H1 (cell line): ENCODE measurements at regions not wholly inside any gene's neighbourhood (a gene's known extent, or its start where the extent isn't known, plus 50 kb on each side); places are given as distances from the start of the nearest gene placed in this dataset.
A peak's percentile ranks its signal among the peaks of the same experiment; 100 is the strongest.

Source experiments
- CTCF ChIA-PET: fragments of 300-600 bp; sonication (Branson Sonifier 250); formaldehyde crosslinking; loops from one replicate; lab custom pipeline; 2021; ENCODE audit not compliant: partially characterized antibody; lab: Charles Lee
- POLR2A ChIA-PET: fragments of 300-600 bp; sonication (Branson Sonifier 250); formaldehyde crosslinking; loops from one replicate; lab custom pipeline; 2021; ENCODE audit warnings: inconsistent platforms; ENCODE audit not compliant: partially characterized antibody; lab: Charles Lee
- DNase-seq, 2 experiments: peaks; one replicate each; pipeline versions ENCODE4 v3.0.0 to v3.0.0-alpha.2; 2010 to 2022; ENCODE audit warnings: low spot score in 2 of 2, low read depth in 1 of 2, mixed read lengths in 1 of 2
- FAIRE-seq: peaks from 2 replicates; lab custom pipeline; 2011; peaks lifted over from hg19 to GRCh38; lab: Jason Lieb, UNC
- H2AFZ ChIP-seq: 2 replicates; pipeline ENCODE4 v1.8.1; 2012; ENCODE audit warnings: low read length, inconsistent platforms
- H2AK5ac ChIP-seq: 2 replicates; pipeline ENCODE4 v1.6.1; 2013; ENCODE audit warnings: low read depth, low read length
- H2BK120ac ChIP-seq: replicated peaks from 2 replicates; pipeline ENCODE3; 2013; ENCODE audit warnings: low read depth, low read length, inconsistent platforms
- H2BK12ac ChIP-seq: 2 replicates; pipeline ENCODE4 v1.6.1; 2013; ENCODE audit warnings: low read depth, low read length
- H2BK15ac ChIP-seq: 2 replicates; pipeline ENCODE4 v1.6.1; 2013; ENCODE audit warnings: low read length
- H2BK20ac ChIP-seq: 2 replicates; pipeline ENCODE4 v1.6.1; 2013; ENCODE audit warnings: low read length
- H2BK5ac ChIP-seq: 2 replicates; pipeline ENCODE4 v1.6.1; 2013; ENCODE audit warnings: low read depth, low read length
- H3K14ac ChIP-seq: 2 replicates; pipeline ENCODE4 v1.6.1; 2013; ENCODE audit warnings: inconsistent platforms; ENCODE audit not compliant: insufficient read length
- H3K18ac ChIP-seq: 2 replicates; pipeline ENCODE4 v1.6.1; 2013; ENCODE audit warnings: low read length; ENCODE audit errors: extremely low read depth
- H3K23ac ChIP-seq: 2 replicates; pipeline ENCODE4 v1.6.1; 2013; ENCODE audit warnings: inconsistent platforms; ENCODE audit not compliant: insufficient read length
- H3K23me2 ChIP-seq: 2 replicates; pipeline ENCODE4 v1.6.1; 2013; ENCODE audit warnings: low read depth, low read length
- H3K27ac ChIP-seq: 2 replicates; pipeline ENCODE4 v1.6.1; 2011; ENCODE audit warnings: low read depth, low read length, inconsistent platforms
- H3K27me3 ChIP-seq, 4 experiments: replicated peaks in 1 of 4; 1 replicate in 1 of 4; 2 replicates in 3 of 4; pipeline versions ENCODE4 v1.6.1 to v1.8.1; 2011 to 2013; ENCODE audit warnings: low read length in 3 of 4, mild to moderate bottlenecking in 3 of 4, inconsistent platforms in 2 of 4, mixed read lengths in 2 of 4, moderate library complexity in 1 of 4; ENCODE audit not compliant: control insufficient read depth in 3 of 4, insufficient read depth in 3 of 4; ENCODE audit errors: extremely low read depth in 1 of 4
- H3K36me3 ChIP-seq, 4 experiments: 2 replicates each; pipeline versions ENCODE4 v1.6.1 to v1.8.1; 2011 to 2013; ENCODE audit warnings: mild to moderate bottlenecking in 4 of 4, low read length in 3 of 4, moderate library complexity in 2 of 4, control low read depth in 1 of 4, inconsistent platforms in 1 of 4; ENCODE audit not compliant: insufficient read depth in 4 of 4, control insufficient read depth in 2 of 4
- H3K4ac ChIP-seq: replicated peaks from 2 replicates; pipeline ENCODE3; 2013; ENCODE audit warnings: low read length, low read depth, mixed read lengths, inconsistent platforms; ENCODE audit not compliant: insufficient read length
- H3K4me1 ChIP-seq, 4 experiments: replicated peaks in 1 of 4; 1 replicate in 1 of 4; 2 replicates in 3 of 4; pipeline versions ENCODE4 v1.6.1 to v1.8.1; 2011 to 2013; ENCODE audit warnings: low read length in 3 of 4, inconsistent platforms in 2 of 4, mixed read lengths in 1 of 4; ENCODE audit not compliant: insufficient read depth in 4 of 4, control insufficient read depth in 3 of 4
- H3K4me2 ChIP-seq, 2 experiments: 2 replicates each; pipeline versions ENCODE4 v1.6.1 to v1.8.1; 2011 to 2013; ENCODE audit warnings: low read depth in 2 of 2, low read length in 2 of 2, control low read depth in 1 of 2, inconsistent platforms in 1 of 2, mild to moderate bottlenecking in 1 of 2; ENCODE audit not compliant: insufficient read depth in 1 of 2
- H3K4me3 ChIP-seq, 4 experiments: fragments of 200-600, 300-600 bp in 1 of 4; sonication (generic), shearing (Covaris generic), sonication (Bioruptor Twin) in 1 of 4; 2 replicates each; pipeline versions ENCODE4 v1.5.1 to v1.8.1; 2011 to 2016; ENCODE audit warnings: low read length in 4 of 4, low read depth in 3 of 4, control low read depth in 2 of 4, inconsistent platforms in 2 of 4, mild to moderate bottlenecking in 2 of 4, mixed read lengths in 1 of 4, moderate library complexity in 1 of 4; ENCODE audit not compliant: insufficient read depth in 2 of 4; ENCODE audit errors: extremely low read depth in 1 of 4
- H3K56ac ChIP-seq: replicated peaks from 2 replicates; pipeline ENCODE3; 2013; ENCODE audit warnings: low read depth, mild to moderate bottlenecking, mixed read lengths, low read length, inconsistent platforms; ENCODE audit not compliant: insufficient read length
- H3K79me1 ChIP-seq: 2 replicates; pipeline ENCODE4 v1.6.1; 2013; ENCODE audit warnings: low read depth, low read length, control low read depth
- H3K79me2 ChIP-seq, 2 experiments: 2 replicates each; pipeline versions ENCODE4 v1.6.1 to v1.8.1; 2012 to 2013; ENCODE audit warnings: low read length in 2 of 2, mild to moderate bottlenecking in 2 of 2, inconsistent platforms in 1 of 2; ENCODE audit not compliant: insufficient read depth in 2 of 2, control insufficient read depth in 1 of 2
- H3K9ac ChIP-seq, 4 experiments: replicated peaks in 1 of 4; 1 replicate in 1 of 4; 2 replicates in 3 of 4; pipeline versions ENCODE4 v1.6.1 to v1.8.1; 2011 to 2013; ENCODE audit warnings: low read depth in 3 of 4, low read length in 3 of 4, control low read depth in 2 of 4, mild to moderate bottlenecking in 2 of 4, moderate library complexity in 2 of 4, inconsistent platforms in 1 of 4; ENCODE audit errors: extremely low read depth in 1 of 4
- H3K9me3 ChIP-seq, 2 experiments: 2 replicates each; pipeline versions ENCODE4 v1.6.1 to v1.8.1; 2012 to 2013; ENCODE audit warnings: mild to moderate bottlenecking in 2 of 2, moderate library complexity in 2 of 2, control low read depth in 1 of 2, inconsistent platforms in 1 of 2, low read depth in 1 of 2, low read length in 1 of 2, mixed read lengths in 1 of 2; ENCODE audit not compliant: insufficient read depth in 2 of 2
- H4K20me1 ChIP-seq, 2 experiments: replicated peaks in 1 of 2; 2 replicates each; pipeline versions ENCODE3 to v1.8.1; 2011 to 2013; ENCODE audit warnings: inconsistent platforms in 2 of 2, low read length in 2 of 2, mild to moderate bottlenecking in 1 of 2; ENCODE audit not compliant: insufficient read depth in 2 of 2, control insufficient read depth in 1 of 2
- H4K5ac ChIP-seq: 2 replicates; pipeline ENCODE4 v1.6.1; 2013; ENCODE audit warnings: low read length, low read depth, mixed read lengths, inconsistent platforms; ENCODE audit not compliant: insufficient read length
- H4K8ac ChIP-seq: 2 replicates; pipeline ENCODE4 v1.8.0; 2013; ENCODE audit warnings: mild to moderate bottlenecking, moderate library complexity, low read length, inconsistent platforms; ENCODE audit not compliant: insufficient read depth; ENCODE audit errors: extremely low read depth
- H4K91ac ChIP-seq: replicated peaks from 2 replicates; pipeline ENCODE3; 2013; ENCODE audit warnings: low read length, mixed read lengths, inconsistent platforms; ENCODE audit not compliant: insufficient read length
- BCL11A ChIP-seq, 2 experiments: IDR thresholded peaks; one replicate each; pipeline ENCODE4 v1.6.1; 2011; ENCODE audit warnings: low read depth in 2 of 2, low read length in 2 of 2, mild to moderate bottlenecking in 2 of 2
- CTBP2 ChIP-seq: IDR thresholded peaks from 2 replicates; pipeline ENCODE4 v1.7.0; 2011; ENCODE audit warnings: borderline replicate concordance, mild to moderate bottlenecking, moderate library complexity, mixed read lengths, low read length; ENCODE audit not compliant: insufficient read depth, insufficient read length
- CTCF ChIP-seq, 3 experiments: IDR thresholded peaks; 1 replicate in 2 of 3; 2 replicates in 1 of 3; pipeline versions ENCODE4 v1.5.1 to v1.6.1; 2011; ENCODE audit warnings: low read length in 3 of 3, mild to moderate bottlenecking in 3 of 3, inconsistent platforms in 2 of 3, low read depth in 1 of 3, moderate library complexity in 1 of 3; ENCODE audit not compliant: insufficient read depth in 1 of 3; ENCODE audit errors: control extremely low read depth in 1 of 3
- HDAC6 ChIP-seq: IDR thresholded peaks from one replicate; pipeline ENCODE4 v1.7.1; 2012; ENCODE audit warnings: low read depth, mild to moderate bottlenecking, inconsistent platforms, low read length, moderate library complexity
- JUND ChIP-seq: IDR thresholded peaks from 2 replicates; pipeline ENCODE4 v1.6.1; 2011; ENCODE audit warnings: mild to moderate bottlenecking, improper control_type of control experiment, low read length
- POLR2A ChIP-seq, 2 experiments: IDR thresholded peaks; 1 replicate in 1 of 2; 2 replicates in 1 of 2; pipeline ENCODE4 v1.6.1; 2011; ENCODE audit warnings: low read depth in 2 of 2, low read length in 2 of 2, mild to moderate bottlenecking in 2 of 2; ENCODE audit errors: control extremely low read depth in 1 of 2
- RAD21 ChIP-seq, 2 experiments: IDR thresholded peaks in 1 of 2; conservative IDR thresholded peaks in 1 of 2; 2 replicates each; pipeline ENCODE4 v1.6.1; 2011; ENCODE audit warnings: low read depth in 2 of 2, low read length in 2 of 2, improper control_type of control experiment in 1 of 2, inconsistent platforms in 1 of 2, mild to moderate bottlenecking in 1 of 2, moderate library complexity in 1 of 2
- RBBP5 ChIP-seq: IDR thresholded peaks from 2 replicates; pipeline ENCODE4 v1.7.1; 2012; ENCODE audit warnings: low read depth, mild to moderate bottlenecking, inconsistent platforms, low read length, moderate library complexity, borderline replicate concordance
- RFX5 ChIP-seq: IDR thresholded peaks from 2 replicates; pipeline ENCODE4 v1.6.1; 2011; ENCODE audit warnings: low read depth, low read length, improper control_type of control experiment, borderline replicate concordance
- SIN3A ChIP-seq, 2 experiments: IDR thresholded peaks in 1 of 2; conservative IDR thresholded peaks in 1 of 2; 2 replicates each; pipeline ENCODE4 v1.6.1; 2011 to 2012; ENCODE audit warnings: low read length in 2 of 2, improper control_type of control experiment in 1 of 2, low read depth in 1 of 2, mild to moderate bottlenecking in 1 of 2
- WGBS, 2 experiments: shearing (Covaris generic) in 1 of 2; methylation state at CpG; one replicate each; pipeline versions ENCODE4 v1.1.6 to v1.1.7; 2013 to 2015; ENCODE audit warnings: low lambda C conversion rate in 2 of 2, mixed read lengths in 2 of 2, inconsistent platforms in 1 of 2, low coverage in 1 of 2, missing lambda C conversion rate in 1 of 2; ENCODE audit not compliant: insufficient replicate concordance in 2 of 2, insufficient coverage in 1 of 2, insufficient read length in 1 of 2; ENCODE audit errors: extremely low coverage in 1 of 2, missing lambda C conversion rate in 1 of 2; 5-methylcytosine and 5-hydroxymethylcytosine counted together

GRCh38 chr2:41867553-41867952, 180.3 kb upstream of the PKDCC start:
- FAIRE-seq: no peak
- Histone ChIP-seq H3K27me3 (no peaks in the 10 kb centered on the region), H2BK12ac (no peak overlapping the region), H4K91ac (no peak overlapping the region), H3K18ac (peak overlapping the region; percentile 13; the same call in 1 of the 2 replicates), H4K5ac (no peak overlapping the region), H3K14ac (no peak overlapping the region), H2BK120ac (no peak overlapping the region), H3K27ac (no peak overlapping the region), H3K4me2 (no peak overlapping the region), H3K4me1 (peaks cover 5 to 19% (median 8%) of the 10 kb centered on the region in 4 experiments; a peak in 6 of 7 replicates), H3K4ac (no peak overlapping the region), H3K79me1 (no peaks in the 10 kb centered on the region), H2BK15ac (0 out of 2 replicates have a peak overlapping the region, but pooled peaks have one; percentile 40), H3K9ac (no peak overlapping the region), H3K56ac (no peak overlapping the region), H3K23me2 (no peaks in the 10 kb centered on the region), H2BK20ac (peak overlapping the region; percentile 56; the same call in 1 of the 2 replicates), H2AFZ (peak overlapping the region; percentile 51; the same call in 1 of the 2 replicates), H4K8ac (no peak overlapping the region), H3K79me2 (no peaks in the 10 kb centered on the region), H3K4me3 (no peak overlapping the region), H3K9me3 (no peaks in the 10 kb centered on the region), H2AK5ac (no peak overlapping the region), H4K20me1 (no peaks in the 10 kb centered on the region), H3K23ac (no peak overlapping the region), H2BK5ac (no peak overlapping the region; the same call in 1 of the 2 replicates), H3K36me3 (no peaks in the 10 kb centered on the region)
- POLR2A ChIA-PET: interaction anchor here (1.0 kb wide), 1 partner anchor 219 kb away, joined by 3 read pairs; no protein-coding TSS in a partner anchor
- WGBS, 2 experiments: 72% methylated on average over 3 of the region's 3 CpGs; no CpG with 5 or more reads in 1 of the 2 experiments
- no peak for DNase-seq
- CTCF ChIA-PET: interaction anchor here (0.6 to 20.1 kb wide), 16 partner anchors 11 to 472 kb away, joined by 3 to 890 read pairs (median 20); partner anchors contain the start of gene PKDCC
- TF ChIP-seq RFX5 (no peak), CTBP2 (no peak), CTCF (IDR thresholded peaks at IDR 0.05; ENCODE audit: control extremely low read depth in 1 of 3, insufficient read depth in 1 of 3, low read depth in 1 of 3, low read length in 3 of 3) (no peak), SIN3A (conservative IDR thresholded peaks at IDR 0.05 in 1 of 2, IDR thresholded peaks at IDR 0.05 in 1 of 2; ENCODE audit: low read depth in 1 of 2, low read length in 2 of 2) (no peak), BCL11A (IDR thresholded peaks at IDR 0.05; ENCODE audit: low read depth in 2 of 2, low read length in 2 of 2) (no peak), RBBP5 (no peak), JUND (no peak), RAD21 (IDR thresholded peaks at IDR 0.05 in 1 of 2, conservative IDR thresholded peaks at IDR 0.05 in 1 of 2; ENCODE audit: low read depth in 2 of 2, low read length in 2 of 2) (no peak), POLR2A (IDR thresholded peaks at IDR 0.05; ENCODE audit: control extremely low read depth in 1 of 2, low read depth in 2 of 2, low read length in 2 of 2) (no peak), HDAC6 (no peak)
